H1 (cell line): ENCODE measurements at regions not wholly inside any gene's neighbourhood (a gene's known extent, or its start where the extent isn't known, plus 50 kb on each side); places are given as distances from the start of the nearest gene placed in this dataset.

Source experiments
- CTCF ChIA-PET: fragments of 300-600 bp; sonication (Branson Sonifier 250); formaldehyde crosslinking; loops from one replicate; lab custom pipeline; 2021; ENCODE audit not compliant: partially characterized antibody; lab: Charles Lee
- POLR2A ChIA-PET: fragments of 300-600 bp; sonication (Branson Sonifier 250); formaldehyde crosslinking; loops from one replicate; lab custom pipeline; 2021; ENCODE audit warnings: inconsistent platforms; ENCODE audit not compliant: partially characterized antibody; lab: Charles Lee
- DNase-seq, 2 experiments: peaks; one replicate each; pipeline versions ENCODE4 v3.0.0 to v3.0.0-alpha.2; 2010 to 2022; ENCODE audit warnings: low spot score in 2 of 2, low read depth in 1 of 2, mixed read lengths in 1 of 2
- FAIRE-seq: peaks from 2 replicates; lab custom pipeline; 2011; peaks lifted over from hg19 to GRCh38; lab: Jason Lieb, UNC
- H2AFZ ChIP-seq: 2 replicates; pipeline ENCODE4 v1.8.1; 2012; ENCODE audit warnings: low read length, inconsistent platforms
- H2AK5ac ChIP-seq: 2 replicates; pipeline ENCODE4 v1.6.1; 2013; ENCODE audit warnings: low read depth, low read length
- H2BK120ac ChIP-seq: replicated peaks from 2 replicates; pipeline ENCODE3; 2013; ENCODE audit warnings: low read depth, low read length, inconsistent platforms
- H2BK12ac ChIP-seq: 2 replicates; pipeline ENCODE4 v1.6.1; 2013; ENCODE audit warnings: low read depth, low read length
- H2BK15ac ChIP-seq: 2 replicates; pipeline ENCODE4 v1.6.1; 2013; ENCODE audit warnings: low read length
- H2BK20ac ChIP-seq: 2 replicates; pipeline ENCODE4 v1.6.1; 2013; ENCODE audit warnings: low read length
- H2BK5ac ChIP-seq: 2 replicates; pipeline ENCODE4 v1.6.1; 2013; ENCODE audit warnings: low read depth, low read length
- H3K14ac ChIP-seq: 2 replicates; pipeline ENCODE4 v1.6.1; 2013; ENCODE audit warnings: inconsistent platforms; ENCODE audit not compliant: insufficient read length
- H3K18ac ChIP-seq: 2 replicates; pipeline ENCODE4 v1.6.1; 2013; ENCODE audit warnings: low read length; ENCODE audit errors: extremely low read depth
- H3K23ac ChIP-seq: 2 replicates; pipeline ENCODE4 v1.6.1; 2013; ENCODE audit warnings: inconsistent platforms; ENCODE audit not compliant: insufficient read length
- H3K23me2 ChIP-seq: 2 replicates; pipeline ENCODE4 v1.6.1; 2013; ENCODE audit warnings: low read depth, low read length
- H3K27ac ChIP-seq: 2 replicates; pipeline ENCODE4 v1.6.1; 2011; ENCODE audit warnings: low read depth, low read length, inconsistent platforms
- H3K27me3 ChIP-seq, 4 experiments: replicated peaks in 1 of 4; 1 replicate in 1 of 4; 2 replicates in 3 of 4; pipeline versions ENCODE4 v1.6.1 to v1.8.1; 2011 to 2013; ENCODE audit warnings: low read length in 3 of 4, mild to moderate bottlenecking in 3 of 4, inconsistent platforms in 2 of 4, mixed read lengths in 2 of 4, moderate library complexity in 1 of 4; ENCODE audit not compliant: control insufficient read depth in 3 of 4, insufficient read depth in 3 of 4; ENCODE audit errors: extremely low read depth in 1 of 4
- H3K36me3 ChIP-seq, 4 experiments: 2 replicates each; pipeline versions ENCODE4 v1.6.1 to v1.8.1; 2011 to 2013; ENCODE audit warnings: mild to moderate bottlenecking in 4 of 4, low read length in 3 of 4, moderate library complexity in 2 of 4, control low read depth in 1 of 4, inconsistent platforms in 1 of 4; ENCODE audit not compliant: insufficient read depth in 4 of 4, control insufficient read depth in 2 of 4
- H3K4ac ChIP-seq: replicated peaks from 2 replicates; pipeline ENCODE3; 2013; ENCODE audit warnings: low read length, low read depth, mixed read lengths, inconsistent platforms; ENCODE audit not compliant: insufficient read length
- H3K4me1 ChIP-seq, 4 experiments: replicated peaks in 1 of 4; 1 replicate in 1 of 4; 2 replicates in 3 of 4; pipeline versions ENCODE4 v1.6.1 to v1.8.1; 2011 to 2013; ENCODE audit warnings: low read length in 3 of 4, inconsistent platforms in 2 of 4, mixed read lengths in 1 of 4; ENCODE audit not compliant: insufficient read depth in 4 of 4, control insufficient read depth in 3 of 4
- H3K4me2 ChIP-seq, 2 experiments: 2 replicates each; pipeline versions ENCODE4 v1.6.1 to v1.8.1; 2011 to 2013; ENCODE audit warnings: low read depth in 2 of 2, low read length in 2 of 2, control low read depth in 1 of 2, inconsistent platforms in 1 of 2, mild to moderate bottlenecking in 1 of 2; ENCODE audit not compliant: insufficient read depth in 1 of 2
- H3K4me3 ChIP-seq, 4 experiments: fragments of 200-600, 300-600 bp in 1 of 4; sonication (generic), shearing (Covaris generic), sonication (Bioruptor Twin) in 1 of 4; 2 replicates each; pipeline versions ENCODE4 v1.5.1 to v1.8.1; 2011 to 2016; ENCODE audit warnings: low read length in 4 of 4, low read depth in 3 of 4, control low read depth in 2 of 4, inconsistent platforms in 2 of 4, mild to moderate bottlenecking in 2 of 4, mixed read lengths in 1 of 4, moderate library complexity in 1 of 4; ENCODE audit not compliant: insufficient read depth in 2 of 4; ENCODE audit errors: extremely low read depth in 1 of 4
- H3K56ac ChIP-seq: replicated peaks from 2 replicates; pipeline ENCODE3; 2013; ENCODE audit warnings: low read depth, mild to moderate bottlenecking, mixed read lengths, low read length, inconsistent platforms; ENCODE audit not compliant: insufficient read length
- H3K79me1 ChIP-seq: 2 replicates; pipeline ENCODE4 v1.6.1; 2013; ENCODE audit warnings: low read depth, low read length, control low read depth
- H3K79me2 ChIP-seq, 2 experiments: 2 replicates each; pipeline versions ENCODE4 v1.6.1 to v1.8.1; 2012 to 2013; ENCODE audit warnings: low read length in 2 of 2, mild to moderate bottlenecking in 2 of 2, inconsistent platforms in 1 of 2; ENCODE audit not compliant: insufficient read depth in 2 of 2, control insufficient read depth in 1 of 2
- H3K9ac ChIP-seq, 4 experiments: replicated peaks in 1 of 4; 1 replicate in 1 of 4; 2 replicates in 3 of 4; pipeline versions ENCODE4 v1.6.1 to v1.8.1; 2011 to 2013; ENCODE audit warnings: low read depth in 3 of 4, low read length in 3 of 4, control low read depth in 2 of 4, mild to moderate bottlenecking in 2 of 4, moderate library complexity in 2 of 4, inconsistent platforms in 1 of 4; ENCODE audit errors: extremely low read depth in 1 of 4
- H3K9me3 ChIP-seq, 2 experiments: 2 replicates each; pipeline versions ENCODE4 v1.6.1 to v1.8.1; 2012 to 2013; ENCODE audit warnings: mild to moderate bottlenecking in 2 of 2, moderate library complexity in 2 of 2, control low read depth in 1 of 2, inconsistent platforms in 1 of 2, low read depth in 1 of 2, low read length in 1 of 2, mixed read lengths in 1 of 2; ENCODE audit not compliant: insufficient read depth in 2 of 2
- H4K20me1 ChIP-seq, 2 experiments: replicated peaks in 1 of 2; 2 replicates each; pipeline versions ENCODE3 to v1.8.1; 2011 to 2013; ENCODE audit warnings: inconsistent platforms in 2 of 2, low read length in 2 of 2, mild to moderate bottlenecking in 1 of 2; ENCODE audit not compliant: insufficient read depth in 2 of 2, control insufficient read depth in 1 of 2
- H4K5ac ChIP-seq: 2 replicates; pipeline ENCODE4 v1.6.1; 2013; ENCODE audit warnings: low read length, low read depth, mixed read lengths, inconsistent platforms; ENCODE audit not compliant: insufficient read length
- H4K8ac ChIP-seq: 2 replicates; pipeline ENCODE4 v1.8.0; 2013; ENCODE audit warnings: mild to moderate bottlenecking, moderate library complexity, low read length, inconsistent platforms; ENCODE audit not compliant: insufficient read depth; ENCODE audit errors: extremely low read depth
- H4K91ac ChIP-seq: replicated peaks from 2 replicates; pipeline ENCODE3; 2013; ENCODE audit warnings: low read length, mixed read lengths, inconsistent platforms; ENCODE audit not compliant: insufficient read length
- EP300 ChIP-seq, 2 experiments: IDR thresholded peaks; 1 replicate in 1 of 2; 2 replicates in 1 of 2; pipeline ENCODE4 v1.6.1; 2011 to 2012; ENCODE audit warnings: low read depth in 2 of 2, low read length in 2 of 2, mild to moderate bottlenecking in 2 of 2, borderline replicate concordance in 1 of 2, inconsistent platforms in 1 of 2, moderate library complexity in 1 of 2
- HDAC2 ChIP-seq, 2 experiments: fragments of 300-600 bp in 1 of 2; sonication (generic) in 1 of 2; IDR thresholded peaks; 2 replicates each; pipeline ENCODE4 v1.6.1; 2011 to 2012; ENCODE audit warnings: low read depth in 2 of 2, low read length in 2 of 2, mild to moderate bottlenecking in 2 of 2, moderate library complexity in 2 of 2, borderline replicate concordance in 1 of 2, inconsistent platforms in 1 of 2
- JUND ChIP-seq: IDR thresholded peaks from 2 replicates; pipeline ENCODE4 v1.6.1; 2011; ENCODE audit warnings: mild to moderate bottlenecking, improper control_type of control experiment, low read length
- MAFK ChIP-seq: IDR thresholded peaks from 2 replicates; pipeline ENCODE4 v1.6.1; 2012; ENCODE audit warnings: low read depth, mild to moderate bottlenecking, improper control_type of control experiment, low read length
- NANOG ChIP-seq: IDR thresholded peaks from 2 replicates; pipeline ENCODE4 v1.6.1; 2011; ENCODE audit warnings: low read length, low read depth, mild to moderate bottlenecking, inconsistent platforms; ENCODE audit not compliant: insufficient read depth, poor library complexity, severe bottlenecking
- PHF8 ChIP-seq: fragments of 200-600 bp; sonication (generic); conservative IDR thresholded peaks from 2 replicates; pipeline ENCODE4 v1.7.1; 2012; ENCODE audit warnings: low read depth, mild to moderate bottlenecking, inconsistent platforms, low read length, moderate library complexity
- POLR2AphosphoS5 ChIP-seq: IDR thresholded peaks from 2 replicates; pipeline ENCODE4 v1.6.1; 2011; ENCODE audit warnings: low read depth, low read length
- RBBP5 ChIP-seq: IDR thresholded peaks from 2 replicates; pipeline ENCODE4 v1.7.1; 2012; ENCODE audit warnings: low read depth, mild to moderate bottlenecking, inconsistent platforms, low read length, moderate library complexity, borderline replicate concordance
- RNF2 ChIP-seq: fragments of 200-900, 300-1000 bp; sonication (generic); IDR thresholded peaks from 2 replicates; pipeline ENCODE4 v1.7.1; 2016; ENCODE audit warnings: borderline replicate concordance, low read depth, mild to moderate bottlenecking, antibody characterized with exemption, low read length; ENCODE audit not compliant: poor library complexity, severe bottlenecking; ENCODE audit errors: missing control alignments
- RXRA ChIP-seq: IDR thresholded peaks from 2 replicates; pipeline ENCODE4 v1.6.1; 2011; ENCODE audit warnings: low read depth, mild to moderate bottlenecking, low read length, moderate library complexity; ENCODE audit not compliant: insufficient read depth
- SRF ChIP-seq: IDR thresholded peaks from 2 replicates; pipeline ENCODE4 v1.6.1; 2011; ENCODE audit warnings: mild to moderate bottlenecking, low read depth, low read length, moderate library complexity
- WGBS, 2 experiments: shearing (Covaris generic) in 1 of 2; methylation state at CpG; one replicate each; pipeline versions ENCODE4 v1.1.6 to v1.1.7; 2013 to 2015; ENCODE audit warnings: low lambda C conversion rate in 2 of 2, mixed read lengths in 2 of 2, inconsistent platforms in 1 of 2, low coverage in 1 of 2, missing lambda C conversion rate in 1 of 2; ENCODE audit not compliant: insufficient replicate concordance in 2 of 2, insufficient coverage in 1 of 2, insufficient read length in 1 of 2; ENCODE audit errors: extremely low coverage in 1 of 2, missing lambda C conversion rate in 1 of 2; 5-methylcytosine and 5-hydroxymethylcytosine counted together

DNA sequence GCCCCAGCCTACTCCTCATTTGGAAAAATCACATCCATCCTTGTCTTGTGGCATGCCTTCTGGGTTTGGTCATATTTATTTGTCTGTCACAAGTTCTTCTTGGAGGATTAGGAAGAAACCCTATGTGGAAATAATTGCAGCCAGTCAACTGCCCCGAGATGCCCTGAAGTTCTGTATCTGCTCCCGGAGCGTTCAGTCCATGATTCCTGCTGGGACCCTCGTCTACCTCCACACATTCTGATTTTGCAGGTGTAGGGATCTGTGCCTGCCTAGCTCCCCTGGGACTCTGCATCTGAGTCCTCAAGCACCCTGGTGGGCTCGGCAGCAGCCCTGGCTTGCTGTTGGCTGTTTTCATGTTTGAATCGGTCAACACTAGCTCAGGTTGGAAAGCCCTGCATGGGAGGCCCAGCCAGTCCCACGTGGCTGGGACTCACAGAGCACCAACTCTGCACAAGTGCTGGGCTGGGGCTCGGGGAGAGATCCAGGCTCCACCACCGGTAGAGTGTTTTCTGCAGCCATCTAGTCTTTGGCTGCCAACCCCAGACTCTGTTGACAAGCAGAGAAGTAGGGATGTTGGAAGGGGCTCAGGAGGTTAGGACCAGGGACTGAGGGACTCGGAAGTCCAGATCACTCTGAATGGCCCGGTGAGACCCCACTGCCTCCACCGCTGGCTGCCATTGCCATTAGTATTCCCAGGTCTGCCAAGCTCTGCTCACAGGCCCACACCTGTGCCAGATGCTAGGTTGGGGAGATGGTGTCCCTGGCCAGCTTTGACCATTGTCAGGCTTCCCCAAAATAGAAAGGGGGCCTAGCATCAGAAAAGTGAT is 183.5 kb upstream of the CST7 start:
- no peaks in the 10 kb centered on the region for H3K79me2 ChIP-seq
- H3K36me3 ChIP-seq = no peaks in the 10 kb centered on the region
- H3K9ac ChIP-seq = no peak overlapping the region
- no peak overlapping the region for H4K5ac ChIP-seq
- no peak overlapping the region; the same call in 1 of the 2 replicates for H4K8ac ChIP-seq
- no peak for DNase-seq
- no peak overlapping the region for H2BK12ac ChIP-seq
- no peaks in the 10 kb centered on the region for H3K27me3 ChIP-seq
- no peak overlapping the region for H2BK15ac ChIP-seq
- TF ChIP-seq SRF (no peak), MAFK (no peak), EP300 (IDR thresholded peaks at IDR 0.05; ENCODE audit: borderline replicate concordance in 1 of 2, low read depth in 2 of 2, low read length in 2 of 2) (no peak), HDAC2 (IDR thresholded peaks at IDR 0.05; ENCODE audit: borderline replicate concordance in 1 of 2, low read depth in 2 of 2, low read length in 2 of 2) (no peak), NANOG (no peak), PHF8 (no peak), RNF2 (no peak), RXRA (no peak), JUND (no peak), RBBP5 (no peak), POLR2AphosphoS5 (no peak)
- TF ChIP-seq, all 59 proteins: peak for 0
- no peak overlapping the region for H2AFZ ChIP-seq
- 96% methylated on average over 11 of the region's 12 CpGs; no CpG with 5 or more reads in 1 of the 2 experiments for WGBS, 2 experiments
- H2BK5ac ChIP-seq = no peak overlapping the region
- H4K91ac ChIP-seq = no peak overlapping the region
- H4K20me1 ChIP-seq = no peaks in the 10 kb centered on the region
- H2AK5ac ChIP-seq = no peak overlapping the region
- H3K23me2 ChIP-seq = no peaks in the 10 kb centered on the region
- no peak overlapping the region for H3K14ac ChIP-seq
- ChIA-PET POLR2A (no interaction called here), CTCF (no interaction called here)
- no peaks in the 10 kb centered on the region for H3K4me1 ChIP-seq
- H3K79me1 ChIP-seq = no peaks in the 10 kb centered on the region
- no peak overlapping the region for H3K4ac ChIP-seq
- no peak overlapping the region for H3K27ac ChIP-seq
- no peak overlapping the region for H3K18ac ChIP-seq
- H2BK120ac ChIP-seq = no peak overlapping the region
- FAIRE-seq = no peak
- H2BK20ac ChIP-seq = no peak overlapping the region
- H3K56ac ChIP-seq = no peak overlapping the region
- H3K23ac ChIP-seq = no peak overlapping the region
- H3K4me2 ChIP-seq = no peak overlapping the region
- no peaks in the 10 kb centered on the region; a peak in 2 of 4 replicates for H3K9me3 ChIP-seq
- H3K4me3 ChIP-seq = no peak overlapping the region
